GM18520 (cell line): ENCODE measurements at regions not wholly inside any gene's neighbourhood (a gene's known extent, or its start where the extent isn't known, plus 50 kb on each side); places are given as distances from the start of the nearest gene placed in this dataset.
A peak's percentile ranks its signal among the peaks of the same experiment; 100 is the strongest.
"Not testable (repeated sequence)": the region's sequence is repeated elsewhere in the genome, so short reads cannot be mapped to it uniquely, and the experiment has no call there.

Source experiments
- ATAC-seq: cut with Tn5 transposase; IDR thresholded peaks from one replicate; pipeline ENCODE4 v1.9.1; 2021; ENCODE audit not compliant: unreplicated experiment

GRCh38 chr7:76852362-76852761, 179.8 kb downstream of the SPDYE17 start:
- ATAC-seq, result not testable (repeated sequence)

GRCh38 chr7:76851617-76852016, 180.5 kb downstream of the SPDYE17 start:
- ATAC-seq, result not testable (repeated sequence)

GRCh38 chr7:76849887-76850563, 182.1 kb downstream of the SPDYE17 start:
- not testable (repeated sequence) for ATAC-seq

- ATAC-seq, result not testable (repeated sequence)
Observed at GRCh38 chr7:76839879-76840278, 192.3 kb downstream of the SPDYE17 start.

GRCh38 chr7:76839214-76839613, 192.9 kb downstream of the SPDYE17 start:
- ATAC-seq, result not testable (repeated sequence)

GRCh38 chr7:76838357-76838756, 193.8 kb downstream of the SPDYE17 start:
- ATAC-seq, result not testable (repeated sequence)

GRCh38 chr7:76829233-76829632, 202.2 kb upstream of the POMZP3 start:
- ATAC-seq, result not testable (repeated sequence)

GRCh38 chr7:76826181-76826580, 199.1 kb upstream of the POMZP3 start:
- ATAC-seq, result not testable (repeated sequence)

GRCh38 chr7:76809856-76810255, 182.8 kb upstream of the POMZP3 start:
- not testable (repeated sequence) for ATAC-seq

GRCh38 chr7:76807588-76808100, 180.6 kb upstream of the POMZP3 start:
- not testable (repeated sequence) for ATAC-seq

- ATAC-seq, result not testable (repeated sequence)
Observed at GRCh38 chr7:76806460-76806859, 179.4 kb upstream of the POMZP3 start.

GRCh38 chr7:76806010-76806409, 178.9 kb upstream of the POMZP3 start:
- not testable (repeated sequence) for ATAC-seq

GRCh38 chr7:76805262-76805661, 178.2 kb upstream of the POMZP3 start:
- not testable (repeated sequence) for ATAC-seq

GRCh38 chr7:76797639-76798038, 170.6 kb upstream of the POMZP3 start:
- ATAC-seq, result not testable (repeated sequence)

GRCh38 chr7:76780693-76781092, 153.6 kb upstream of the POMZP3 start:
- ATAC-seq, result not testable (repeated sequence)

- ATAC-seq, result not testable (repeated sequence)
Observed at GRCh38 chr7:76774279-76774678, 147.2 kb upstream of the POMZP3 start.

GRCh38 chr7:76771980-76772379, 144.9 kb upstream of the POMZP3 start:
- not testable (repeated sequence) for ATAC-seq

- not testable (repeated sequence) for ATAC-seq
Observed at GRCh38 chr7:76763977-76764376, 136.9 kb upstream of the POMZP3 start.

- peak; percentile 55 for ATAC-seq
Observed at GRCh38 chr7:76760546-76761220, 133.6 kb upstream of the POMZP3 start.

GRCh38 chr7:76739538-76739937, 112.5 kb upstream of the POMZP3 start:
- ATAC-seq, result not testable (repeated sequence)

- ATAC-seq, result not testable (repeated sequence)
Observed at GRCh38 chr7:76736724-76737123, 109.6 kb upstream of the POMZP3 start.

- ATAC-seq, result not testable (repeated sequence)
Observed at GRCh38 chr7:76736091-76736490, 109.0 kb upstream of the POMZP3 start.
